ENCODE measurements at regions not wholly inside any gene's neighbourhood (a gene's known extent, or its start where the extent isn't known, plus 50 kb on each side); places are given as distances from the start of the nearest gene placed in this dataset.

DNA sequence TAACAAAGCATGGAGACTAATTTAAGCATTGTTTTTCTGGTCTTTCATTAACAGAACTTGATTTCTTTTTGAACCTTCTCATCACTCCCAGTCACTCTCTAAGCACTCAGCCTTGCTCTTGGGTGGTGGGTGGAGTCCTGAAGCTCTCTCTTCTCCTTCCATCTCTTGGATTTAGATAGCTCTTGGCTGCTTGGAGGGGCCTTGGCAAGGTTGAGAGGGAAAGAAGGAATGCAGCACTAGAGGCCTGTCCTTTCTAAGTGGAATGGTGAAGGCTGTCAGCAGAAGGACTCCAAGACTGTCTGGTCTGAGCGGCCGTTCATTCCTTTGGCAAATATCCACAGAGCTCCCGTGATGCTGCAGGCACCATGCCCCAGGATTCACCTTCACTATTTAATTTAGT is 168.6 kb upstream of the E2F8 start:
- Histone ChIP-seq H3K27me3 (ENCODE audit: insufficient read depth) (no peaks in the 10 kb centered on the region), H3K27ac (ENCODE audit: low read depth) (no peak overlapping the region), H3K4me2 (no peak overlapping the region), H3K4me1 (ENCODE audit: insufficient read depth) (peaks cover 9% of the 10 kb centered on the region; the same call in 1 of the 2 replicates), H2AFZ (no peak overlapping the region), H3K9me2 (ENCODE audit: insufficient read depth) (no peaks in the 10 kb centered on the region), H3F3A (replicated peaks; ENCODE audit: low read depth) (no peaks in the 10 kb centered on the region), H3K79me2 (replicated peaks; ENCODE audit: insufficient read depth) (no peaks in the 10 kb centered on the region), H3K4me3 (no peak overlapping the region), H4K20me1 (replicated peaks; ENCODE audit: insufficient read depth) (no peaks in the 10 kb centered on the region), H3K36me3 (ENCODE audit: insufficient read depth) (no peaks in the 10 kb centered on the region; the same call in 1 of the 2 replicates)
- no peak overlapping the region for H3K27ac Mint-ChIP-seq
- no peak overlapping the region for H3K4me3 Mint-ChIP-seq
- DNase-seq (ENCODE audit: low spot score) (no peak), ATAC-seq (no peak)
- H3K4me1 Mint-ChIP-seq, result peaks cover 14% of the 10 kb centered on the region
- H3K9me3 Mint-ChIP-seq, result no peaks in the 10 kb centered on the region
- peaks cover 3% of the 10 kb centered on the region for H3K27me3 Mint-ChIP-seq (ENCODE audit: insufficient read depth, low read depth, poor library complexity)
- TF ChIP-seq ZNF331 (CRISPR knock-in tag; IDR thresholded peaks at IDR 0.05; ENCODE audit: low read depth) (no peak), STAT1 (IDR thresholded peaks at IDR 0.05; ENCODE audit: unreplicated experiment) (no peak), EZH2phosphoT487 (IDR thresholded peaks at IDR 0.05; ENCODE audit: unreplicated experiment) (no peak), JUNB (IDR thresholded peaks at IDR 0.05; ENCODE audit: unreplicated experiment) (no peak), EZH2 (IDR thresholded peaks at IDR 0.05; ENCODE audit: low read depth, unreplicated experiment) (no peak), POLR2AphosphoS5 (IDR thresholded peaks at IDR 0.05; ENCODE audit: low read depth) (no peak), ZNF114 (CRISPR knock-in tag; IDR thresholded peaks at IDR 0.05) (no peak), NANOG (IDR thresholded peaks at IDR 0.05; ENCODE audit: borderline replicate concordance) (no peak), CREB1 (CRISPR knock-in tag; IDR thresholded peaks at IDR 0.05; ENCODE audit: low read depth) (no peak)
- TF ChIP-seq, protein P1, sequence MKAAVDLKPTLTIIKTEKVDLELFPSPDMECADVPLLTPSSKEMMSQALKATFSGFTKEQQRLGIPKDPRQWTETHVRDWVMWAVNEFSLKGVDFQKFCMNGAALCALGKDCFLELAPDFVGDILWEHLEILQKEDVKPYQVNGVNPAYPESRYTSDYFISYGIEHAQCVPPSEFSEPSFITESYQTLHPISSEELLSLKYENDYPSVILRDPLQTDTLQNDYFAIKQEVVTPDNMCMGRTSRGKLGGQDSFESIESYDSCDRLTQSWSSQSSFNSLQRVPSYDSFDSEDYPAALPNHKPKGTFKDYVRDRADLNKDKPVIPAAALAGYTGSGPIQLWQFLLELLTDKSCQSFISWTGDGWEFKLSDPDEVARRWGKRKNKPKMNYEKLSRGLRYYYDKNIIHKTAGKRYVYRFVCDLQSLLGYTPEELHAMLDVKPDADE (IDR thresholded peaks at IDR 0.05), result no peak
- TF ChIP-seq, protein P2, sequence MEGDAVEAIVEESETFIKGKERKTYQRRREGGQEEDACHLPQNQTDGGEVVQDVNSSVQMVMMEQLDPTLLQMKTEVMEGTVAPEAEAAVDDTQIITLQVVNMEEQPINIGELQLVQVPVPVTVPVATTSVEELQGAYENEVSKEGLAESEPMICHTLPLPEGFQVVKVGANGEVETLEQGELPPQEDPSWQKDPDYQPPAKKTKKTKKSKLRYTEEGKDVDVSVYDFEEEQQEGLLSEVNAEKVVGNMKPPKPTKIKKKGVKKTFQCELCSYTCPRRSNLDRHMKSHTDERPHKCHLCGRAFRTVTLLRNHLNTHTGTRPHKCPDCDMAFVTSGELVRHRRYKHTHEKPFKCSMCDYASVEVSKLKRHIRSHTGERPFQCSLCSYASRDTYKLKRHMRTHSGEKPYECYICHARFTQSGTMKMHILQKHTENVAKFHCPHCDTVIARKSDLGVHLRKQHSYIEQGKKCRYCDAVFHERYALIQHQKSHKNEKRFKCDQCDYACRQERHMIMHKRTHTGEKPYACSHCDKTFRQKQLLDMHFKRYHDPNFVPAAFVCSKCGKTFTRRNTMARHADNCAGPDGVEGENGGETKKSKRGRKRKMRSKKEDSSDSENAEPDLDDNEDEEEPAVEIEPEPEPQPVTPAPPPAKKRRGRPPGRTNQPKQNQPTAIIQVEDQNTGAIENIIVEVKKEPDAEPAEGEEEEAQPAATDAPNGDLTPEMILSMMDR (conservative IDR thresholded peaks at IDR 0.05; ENCODE audit: low read depth in 2 of 2), result no peak
- TF ChIP-seq, protein P3, sequence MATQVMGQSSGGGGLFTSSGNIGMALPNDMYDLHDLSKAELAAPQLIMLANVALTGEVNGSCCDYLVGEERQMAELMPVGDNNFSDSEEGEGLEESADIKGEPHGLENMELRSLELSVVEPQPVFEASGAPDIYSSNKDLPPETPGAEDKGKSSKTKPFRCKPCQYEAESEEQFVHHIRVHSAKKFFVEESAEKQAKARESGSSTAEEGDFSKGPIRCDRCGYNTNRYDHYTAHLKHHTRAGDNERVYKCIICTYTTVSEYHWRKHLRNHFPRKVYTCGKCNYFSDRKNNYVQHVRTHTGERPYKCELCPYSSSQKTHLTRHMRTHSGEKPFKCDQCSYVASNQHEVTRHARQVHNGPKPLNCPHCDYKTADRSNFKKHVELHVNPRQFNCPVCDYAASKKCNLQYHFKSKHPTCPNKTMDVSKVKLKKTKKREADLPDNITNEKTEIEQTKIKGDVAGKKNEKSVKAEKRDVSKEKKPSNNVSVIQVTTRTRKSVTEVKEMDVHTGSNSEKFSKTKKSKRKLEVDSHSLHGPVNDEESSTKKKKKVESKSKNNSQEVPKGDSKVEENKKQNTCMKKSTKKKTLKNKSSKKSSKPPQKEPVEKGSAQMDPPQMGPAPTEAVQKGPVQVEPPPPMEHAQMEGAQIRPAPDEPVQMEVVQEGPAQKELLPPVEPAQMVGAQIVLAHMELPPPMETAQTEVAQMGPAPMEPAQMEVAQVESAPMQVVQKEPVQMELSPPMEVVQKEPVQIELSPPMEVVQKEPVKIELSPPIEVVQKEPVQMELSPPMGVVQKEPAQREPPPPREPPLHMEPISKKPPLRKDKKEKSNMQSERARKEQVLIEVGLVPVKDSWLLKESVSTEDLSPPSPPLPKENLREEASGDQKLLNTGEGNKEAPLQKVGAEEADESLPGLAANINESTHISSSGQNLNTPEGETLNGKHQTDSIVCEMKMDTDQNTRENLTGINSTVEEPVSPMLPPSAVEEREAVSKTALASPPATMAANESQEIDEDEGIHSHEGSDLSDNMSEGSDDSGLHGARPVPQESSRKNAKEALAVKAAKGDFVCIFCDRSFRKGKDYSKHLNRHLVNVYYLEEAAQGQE (IDR thresholded peaks at IDR 0.05; ENCODE audit: unreplicated experiment), result no peak
- TF ChIP-seq, protein P4, sequence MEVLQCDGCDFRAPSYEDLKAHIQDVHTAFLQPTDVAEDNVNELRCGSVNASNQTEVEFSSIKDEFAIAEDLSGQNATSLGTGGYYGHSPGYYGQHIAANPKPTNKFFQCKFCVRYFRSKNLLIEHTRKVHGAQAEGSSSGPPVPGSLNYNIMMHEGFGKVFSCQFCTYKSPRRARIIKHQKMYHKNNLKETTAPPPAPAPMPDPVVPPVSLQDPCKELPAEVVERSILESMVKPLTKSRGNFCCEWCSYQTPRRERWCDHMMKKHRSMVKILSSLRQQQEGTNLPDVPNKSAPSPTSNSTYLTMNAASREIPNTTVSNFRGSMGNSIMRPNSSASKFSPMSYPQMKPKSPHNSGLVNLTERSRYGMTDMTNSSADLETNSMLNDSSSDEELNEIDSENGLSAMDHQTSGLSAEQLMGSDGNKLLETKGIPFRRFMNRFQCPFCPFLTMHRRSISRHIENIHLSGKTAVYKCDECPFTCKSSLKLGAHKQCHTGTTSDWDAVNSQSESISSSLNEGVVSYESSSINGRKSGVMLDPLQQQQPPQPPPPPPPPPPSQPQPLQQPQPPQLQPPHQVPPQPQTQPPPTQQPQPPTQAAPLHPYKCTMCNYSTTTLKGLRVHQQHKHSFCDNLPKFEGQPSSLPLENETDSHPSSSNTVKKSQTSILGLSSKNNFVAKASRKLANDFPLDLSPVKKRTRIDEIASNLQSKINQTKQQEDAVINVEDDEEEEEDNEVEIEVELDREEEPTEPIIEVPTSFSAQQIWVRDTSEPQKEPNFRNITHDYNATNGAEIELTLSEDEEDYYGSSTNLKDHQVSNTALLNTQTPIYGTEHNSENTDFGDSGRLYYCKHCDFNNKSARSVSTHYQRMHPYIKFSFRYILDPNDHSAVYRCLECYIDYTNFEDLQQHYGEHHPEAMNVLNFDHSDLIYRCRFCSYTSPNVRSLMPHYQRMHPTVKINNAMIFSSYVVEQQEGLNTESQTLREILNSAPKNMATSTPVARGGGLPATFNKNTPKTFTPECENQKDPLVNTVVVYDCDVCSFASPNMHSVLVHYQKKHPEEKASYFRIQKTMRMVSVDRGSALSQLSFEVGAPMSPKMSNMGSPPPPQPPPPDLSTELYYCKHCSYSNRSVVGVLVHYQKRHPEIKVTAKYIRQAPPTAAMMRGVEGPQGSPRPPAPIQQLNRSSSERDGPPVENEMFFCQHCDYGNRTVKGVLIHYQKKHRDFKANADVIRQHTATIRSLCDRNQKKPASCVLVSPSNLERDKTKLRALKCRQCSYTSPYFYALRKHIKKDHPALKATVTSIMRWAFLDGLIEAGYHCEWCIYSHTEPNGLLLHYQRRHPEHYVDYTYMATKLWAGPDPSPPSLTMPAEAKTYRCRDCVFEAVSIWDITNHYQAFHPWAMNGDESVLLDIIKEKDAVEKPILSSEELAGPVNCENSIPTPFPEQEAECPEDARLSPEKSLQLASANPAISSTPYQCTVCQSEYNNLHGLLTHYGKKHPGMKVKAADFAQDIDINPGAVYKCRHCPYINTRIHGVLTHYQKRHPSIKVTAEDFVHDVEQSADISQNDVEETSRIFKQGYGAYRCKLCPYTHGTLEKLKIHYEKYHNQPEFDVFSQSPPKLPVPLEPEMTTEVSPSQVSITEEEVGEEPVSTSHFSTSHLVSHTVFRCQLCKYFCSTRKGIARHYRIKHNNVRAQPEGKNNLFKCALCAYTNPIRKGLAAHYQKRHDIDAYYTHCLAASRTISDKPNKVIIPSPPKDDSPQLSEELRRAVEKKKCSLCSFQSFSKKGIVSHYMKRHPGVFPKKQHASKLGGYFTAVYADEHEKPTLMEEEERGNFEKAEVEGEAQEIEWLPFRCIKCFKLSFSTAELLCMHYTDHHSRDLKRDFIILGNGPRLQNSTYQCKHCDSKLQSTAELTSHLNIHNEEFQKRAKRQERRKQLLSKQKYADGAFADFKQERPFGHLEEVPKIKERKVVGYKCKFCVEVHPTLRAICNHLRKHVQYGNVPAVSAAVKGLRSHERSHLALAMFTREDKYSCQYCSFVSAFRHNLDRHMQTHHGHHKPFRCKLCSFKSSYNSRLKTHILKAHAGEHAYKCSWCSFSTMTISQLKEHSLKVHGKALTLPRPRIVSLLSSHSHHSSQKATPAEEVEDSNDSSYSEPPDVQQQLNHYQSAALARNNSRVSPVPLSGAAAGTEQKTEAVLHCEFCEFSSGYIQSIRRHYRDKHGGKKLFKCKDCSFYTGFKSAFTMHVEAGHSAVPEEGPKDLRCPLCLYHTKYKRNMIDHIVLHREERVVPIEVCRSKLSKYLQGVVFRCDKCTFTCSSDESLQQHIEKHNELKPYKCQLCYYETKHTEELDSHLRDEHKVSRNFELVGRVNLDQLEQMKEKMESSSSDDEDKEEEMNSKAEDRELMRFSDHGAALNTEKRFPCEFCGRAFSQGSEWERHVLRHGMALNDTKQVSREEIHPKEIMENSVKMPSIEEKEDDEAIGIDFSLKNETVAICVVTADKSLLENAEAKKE (CRISPR knock-in tag; IDR thresholded peaks at IDR 0.05), result no peak
- H3K36me3 Mint-ChIP-seq (ENCODE audit: low read depth), result no peaks in the 10 kb centered on the region
